ENCODE measurements at regions not wholly inside any gene's neighbourhood (a gene's known extent, or its start where the extent isn't known, plus 50 kb on each side); places are given as distances from the start of the nearest gene placed in this dataset.

- H3K4me3 ChIP-seq (ENCODE audit: low read depth, low read length) = no peak overlapping the region
- TF ChIP-seq CTCF (IDR thresholded peaks at IDR 0.05; ENCODE audit: control insufficient read depth, extremely low read depth, insufficient read depth) = no peak
- no peak for DNase-seq (ENCODE audit: low read depth)
Observed at GRCh38 chr7:15750727-15751126, 64.2 kb upstream of the MEOX2 start.

- DNase-seq (ENCODE audit: low read depth) = no peak
- no peak for TF ChIP-seq CTCF (IDR thresholded peaks at IDR 0.05; ENCODE audit: control insufficient read depth, extremely low read depth, insufficient read depth)
- no peak overlapping the region for H3K4me3 ChIP-seq (ENCODE audit: low read depth, low read length)
Observed at GRCh38 chr7:15749631-15750030, 63.1 kb upstream of the MEOX2 start.

- no peak for DNase-seq (ENCODE audit: low read depth)
- no peak overlapping the region for H3K4me3 ChIP-seq (ENCODE audit: low read depth, low read length)
- no peak for TF ChIP-seq CTCF (IDR thresholded peaks at IDR 0.05; ENCODE audit: control insufficient read depth, extremely low read depth, insufficient read depth)
Observed at GRCh38 chr7:15747712-15748111, 61.2 kb upstream of the MEOX2 start.

GRCh38 chr7:15747301-15747700 lies 60.8 kb upstream of the MEOX2 start:
- TF ChIP-seq CTCF (IDR thresholded peaks at IDR 0.05; ENCODE audit: control insufficient read depth, extremely low read depth, insufficient read depth) = no peak
- no peak for DNase-seq (ENCODE audit: low read depth)
- no peak overlapping the region for H3K4me3 ChIP-seq (ENCODE audit: low read depth, low read length)

- no peak for TF ChIP-seq CTCF (IDR thresholded peaks at IDR 0.05; ENCODE audit: control insufficient read depth, extremely low read depth, insufficient read depth)
- H3K4me3 ChIP-seq (ENCODE audit: low read depth, low read length) = no peak overlapping the region
- DNase-seq (ENCODE audit: low read depth) = no peak
Observed at GRCh38 chr7:15743926-15744480, 57.5 kb upstream of the MEOX2 start.

- no peak for TF ChIP-seq CTCF (IDR thresholded peaks at IDR 0.05; ENCODE audit: control insufficient read depth, extremely low read depth, insufficient read depth)
- no peak for DNase-seq (ENCODE audit: low read depth)
- no peak overlapping the region for H3K4me3 ChIP-seq (ENCODE audit: low read depth, low read length)
Observed at GRCh38 chr7:15737601-15738000, 51.1 kb upstream of the MEOX2 start.

Data from LNCaP clone FGC (cell line).